Body of pancreas (tissue), 4 donors: ENCODE measurements at regions not wholly inside any gene's neighbourhood (a gene's known extent, or its start where the extent isn't known, plus 50 kb on each side); places are given as distances from the start of the nearest gene placed in this dataset.

ENCODE experiments used
- POLR2A ChIP-seq, 3 donors: fragments of 450-650 bp; IDR thresholded peaks; one replicate each; pipeline ENCODE4 v1.6.1; 2016; ENCODE audit warnings: antibody characterized with exemption in 3 of 3, mild to moderate bottlenecking in 2 of 3
- TF ChIP-seq, protein P1 (sequence below), 7 experiments: fragments of 450-650 bp in 4 of 7; fragments of 200-600 bp in 3 of 7; sonication (generic) in 3 of 7; IDR thresholded peaks; one replicate each; pipeline ENCODE4 v1.5.1; 2016 to 2019; ENCODE audit warnings: antibody characterized with exemption in 7 of 7

DNA sequence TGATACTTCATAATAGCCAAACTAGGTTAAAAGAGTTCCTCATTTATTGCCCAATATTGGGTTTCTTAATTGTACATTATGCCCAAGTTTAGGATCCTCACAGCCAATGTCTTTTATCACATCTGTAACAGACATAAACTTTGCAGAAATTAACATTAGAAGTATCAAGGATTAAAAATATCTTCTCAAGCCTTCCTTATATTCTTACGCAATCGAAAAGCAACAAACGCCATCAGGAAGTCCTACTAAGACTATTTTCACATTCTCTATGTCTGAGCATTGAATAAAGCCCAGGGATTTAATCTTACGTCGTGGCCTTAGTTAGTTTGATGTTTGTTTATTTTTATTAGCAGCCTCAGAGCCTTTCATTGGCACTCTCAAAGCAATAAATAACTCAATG is 1660.4 kb upstream of the MIR17HG start:
- TF ChIP-seq, protein P1, sequence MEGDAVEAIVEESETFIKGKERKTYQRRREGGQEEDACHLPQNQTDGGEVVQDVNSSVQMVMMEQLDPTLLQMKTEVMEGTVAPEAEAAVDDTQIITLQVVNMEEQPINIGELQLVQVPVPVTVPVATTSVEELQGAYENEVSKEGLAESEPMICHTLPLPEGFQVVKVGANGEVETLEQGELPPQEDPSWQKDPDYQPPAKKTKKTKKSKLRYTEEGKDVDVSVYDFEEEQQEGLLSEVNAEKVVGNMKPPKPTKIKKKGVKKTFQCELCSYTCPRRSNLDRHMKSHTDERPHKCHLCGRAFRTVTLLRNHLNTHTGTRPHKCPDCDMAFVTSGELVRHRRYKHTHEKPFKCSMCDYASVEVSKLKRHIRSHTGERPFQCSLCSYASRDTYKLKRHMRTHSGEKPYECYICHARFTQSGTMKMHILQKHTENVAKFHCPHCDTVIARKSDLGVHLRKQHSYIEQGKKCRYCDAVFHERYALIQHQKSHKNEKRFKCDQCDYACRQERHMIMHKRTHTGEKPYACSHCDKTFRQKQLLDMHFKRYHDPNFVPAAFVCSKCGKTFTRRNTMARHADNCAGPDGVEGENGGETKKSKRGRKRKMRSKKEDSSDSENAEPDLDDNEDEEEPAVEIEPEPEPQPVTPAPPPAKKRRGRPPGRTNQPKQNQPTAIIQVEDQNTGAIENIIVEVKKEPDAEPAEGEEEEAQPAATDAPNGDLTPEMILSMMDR (IDR thresholded peaks at IDR 0.05), result no peak
- no peak for TF ChIP-seq POLR2A (IDR thresholded peaks at IDR 0.05)
